WERI-Rb-1 (cell line): ENCODE measurements at regions not wholly inside any gene's neighbourhood (a gene's known extent, or its start where the extent isn't known, plus 50 kb on each side); places are given as distances from the start of the nearest gene placed in this dataset.

Source experiments
- DNase-seq: peaks from one replicate; pipeline ENCODE4 v3.0.0-alpha.2; 2020
- H3K27ac ChIP-seq: fragments of 250-450 bp; sonication (Bioruptor Pico); 2 replicates; pipeline ENCODE4 v1.5.1; 2020; ENCODE audit warnings: mild to moderate bottlenecking, moderate library complexity
- H3K27me3 ChIP-seq: fragments of 250-450 bp; sonication (Bioruptor Pico); 2 replicates; pipeline ENCODE4 v1.5.1; 2021; ENCODE audit warnings: mild to moderate bottlenecking, low read depth, moderate library complexity; ENCODE audit not compliant: insufficient read depth, severe bottlenecking
- H3K36me3 ChIP-seq: fragments of 250-450 bp; sonication (Bioruptor Pico); 2 replicates; pipeline ENCODE4 v1.5.1; 2020; ENCODE audit warnings: mild to moderate bottlenecking, moderate library complexity
- H3K4me3 ChIP-seq: 2 replicates; pipeline ENCODE4 v1.5.1; 2011; ENCODE audit warnings: low read depth, mild to moderate bottlenecking, control low read depth, low read length
- H3K9me3 ChIP-seq: fragments of 250-450 bp; sonication (Bioruptor Pico); 2 replicates; pipeline ENCODE4 v1.5.1; 2021; ENCODE audit warnings: mild to moderate bottlenecking, moderate library complexity; ENCODE audit not compliant: severe bottlenecking
- CTCF ChIP-seq: IDR thresholded peaks from 2 replicates; pipeline ENCODE4 v1.5.1; 2011; ENCODE audit warnings: low read depth, mild to moderate bottlenecking, control low read depth, inconsistent platforms, low read length

GRCh38 chr6:168789699-168790098, 348.7 kb downstream of the SMOC2 start:
- Histone ChIP-seq H3K27ac (no peak overlapping the region), H3K9me3 (no peaks in the 10 kb centered on the region)

GRCh38 chr6:168785720-168786511, 344.9 kb downstream of the SMOC2 start:
- no peaks in the 10 kb centered on the region for H3K9me3 ChIP-seq
- H3K36me3 ChIP-seq = no peaks in the 10 kb centered on the region
- H3K27me3 ChIP-seq = no peaks in the 10 kb centered on the region
- no peak overlapping the region for H3K4me3 ChIP-seq
- no peak for DNase-seq
- TF ChIP-seq CTCF = no peak
- H3K27ac ChIP-seq = no peak overlapping the region

More at GRCh38 chr6:168789699-168790098, 348.7 kb downstream of the SMOC2 start:
- H3K4me3 ChIP-seq = no peak overlapping the region
- H3K27me3 ChIP-seq = no peaks in the 10 kb centered on the region
- peak; percentile 22 for DNase-seq
- TF ChIP-seq CTCF = no peak
- no peaks in the 10 kb centered on the region for H3K36me3 ChIP-seq

- TF ChIP-seq CTCF = no peak
- Histone ChIP-seq H3K27ac (no peak overlapping the region), H3K4me3 (no peak overlapping the region), H3K27me3 (no peaks in the 10 kb centered on the region), H3K36me3 (no peaks in the 10 kb centered on the region), H3K9me3 (no peaks in the 10 kb centered on the region)
- no peak for DNase-seq
Observed at GRCh38 chr6:168784426-168784825, 343.4 kb downstream of the SMOC2 start.

- TF ChIP-seq CTCF = no peak
- no peak for DNase-seq
- H3K27me3 ChIP-seq = no peaks in the 10 kb centered on the region
- H3K27ac ChIP-seq = no peak overlapping the region
- no peaks in the 10 kb centered on the region for H3K9me3 ChIP-seq
- no peak overlapping the region for H3K4me3 ChIP-seq
- H3K36me3 ChIP-seq = no peaks in the 10 kb centered on the region
Observed at GRCh38 chr6:168783720-168784119, 342.7 kb downstream of the SMOC2 start.

GRCh38 chr6:168782187-168782751, 341.3 kb downstream of the SMOC2 start:
- no peaks in the 10 kb centered on the region for H3K27me3 ChIP-seq
- peak; percentile 48 for DNase-seq
- H3K27ac ChIP-seq = no peak overlapping the region
- no peak overlapping the region for H3K4me3 ChIP-seq
- TF ChIP-seq CTCF = peak; percentile 41
- H3K9me3 ChIP-seq = no peaks in the 10 kb centered on the region
- H3K36me3 ChIP-seq = no peaks in the 10 kb centered on the region

- H3K9me3 ChIP-seq = no peaks in the 10 kb centered on the region
- no peaks in the 10 kb centered on the region for H3K27me3 ChIP-seq
- TF ChIP-seq CTCF = no peak
- H3K27ac ChIP-seq = no peak overlapping the region
- H3K36me3 ChIP-seq = no peaks in the 10 kb centered on the region
- no peak overlapping the region for H3K4me3 ChIP-seq
- no peak for DNase-seq
Observed at GRCh38 chr6:168778201-168778600, 337.2 kb downstream of the SMOC2 start.
